ENCODE measurements at regions not wholly inside any gene's neighbourhood (a gene's known extent, or its start where the extent isn't known, plus 50 kb on each side); places are given as distances from the start of the nearest gene placed in this dataset.

- TF ChIP-seq, protein P1, sequence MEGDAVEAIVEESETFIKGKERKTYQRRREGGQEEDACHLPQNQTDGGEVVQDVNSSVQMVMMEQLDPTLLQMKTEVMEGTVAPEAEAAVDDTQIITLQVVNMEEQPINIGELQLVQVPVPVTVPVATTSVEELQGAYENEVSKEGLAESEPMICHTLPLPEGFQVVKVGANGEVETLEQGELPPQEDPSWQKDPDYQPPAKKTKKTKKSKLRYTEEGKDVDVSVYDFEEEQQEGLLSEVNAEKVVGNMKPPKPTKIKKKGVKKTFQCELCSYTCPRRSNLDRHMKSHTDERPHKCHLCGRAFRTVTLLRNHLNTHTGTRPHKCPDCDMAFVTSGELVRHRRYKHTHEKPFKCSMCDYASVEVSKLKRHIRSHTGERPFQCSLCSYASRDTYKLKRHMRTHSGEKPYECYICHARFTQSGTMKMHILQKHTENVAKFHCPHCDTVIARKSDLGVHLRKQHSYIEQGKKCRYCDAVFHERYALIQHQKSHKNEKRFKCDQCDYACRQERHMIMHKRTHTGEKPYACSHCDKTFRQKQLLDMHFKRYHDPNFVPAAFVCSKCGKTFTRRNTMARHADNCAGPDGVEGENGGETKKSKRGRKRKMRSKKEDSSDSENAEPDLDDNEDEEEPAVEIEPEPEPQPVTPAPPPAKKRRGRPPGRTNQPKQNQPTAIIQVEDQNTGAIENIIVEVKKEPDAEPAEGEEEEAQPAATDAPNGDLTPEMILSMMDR (conservative IDR thresholded peaks at IDR 0.05 in 1 of 2, IDR thresholded peaks at IDR 0.05 in 1 of 2; ENCODE audit: extremely low read depth in 1 of 2, insufficient read depth in 1 of 2, low read depth in 1 of 2, low read length in 2 of 2): no peak
- TF ChIP-seq EZH2 (IDR thresholded peaks at IDR 0.05; ENCODE audit: borderline replicate concordance, low read length): no peak
Measured at GRCh38 chr1:198878566-198878965, 239.7 kb downstream of the PTPRC start.
